GM12873 (cell line): ENCODE measurements at regions not wholly inside any gene's neighbourhood (a gene's known extent, or its start where the extent isn't known, plus 50 kb on each side); places are given as distances from the start of the nearest gene placed in this dataset.

Experiments used
- TF ChIP-seq, protein P1 (sequence below): IDR thresholded peaks from 2 replicates; pipeline ENCODE4 v1.5.1; 2012; ENCODE audit warnings: low read depth, mild to moderate bottlenecking, moderate library complexity, low read length, control low read depth; ENCODE audit not compliant: insufficient read depth; ENCODE audit errors: missing control alignments

DNA sequence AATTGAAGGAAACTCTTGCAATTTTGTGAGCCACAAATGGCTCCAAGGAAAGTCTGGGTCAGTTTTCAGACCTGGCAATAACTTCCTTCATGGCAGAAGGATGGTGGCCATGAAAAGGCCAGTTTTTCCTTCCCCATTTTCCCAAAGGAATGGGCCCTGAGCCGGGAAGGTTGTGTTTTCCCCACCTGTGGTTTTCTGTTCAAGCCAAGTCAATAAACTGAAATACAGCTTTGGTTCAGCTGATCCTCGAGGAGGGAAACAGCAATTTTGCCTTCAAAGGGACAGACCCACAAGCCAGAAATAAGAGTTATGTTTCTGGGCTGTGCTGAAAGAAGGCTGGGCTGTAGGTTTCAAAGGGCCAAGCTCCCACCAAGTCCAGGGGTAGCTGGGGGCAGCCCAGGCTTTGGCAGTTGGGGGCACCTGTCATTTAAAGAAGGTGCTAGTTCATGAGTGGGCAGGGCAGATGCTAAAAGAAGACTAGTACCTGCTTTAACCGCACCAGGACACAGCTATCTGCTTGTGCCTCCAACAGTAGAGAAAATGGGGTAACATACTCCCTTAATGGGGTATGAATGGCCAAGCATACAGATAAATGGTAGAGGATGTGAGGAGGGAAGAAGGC is 97.0 kb downstream of the TTC32 start:
- TF ChIP-seq, protein P1, sequence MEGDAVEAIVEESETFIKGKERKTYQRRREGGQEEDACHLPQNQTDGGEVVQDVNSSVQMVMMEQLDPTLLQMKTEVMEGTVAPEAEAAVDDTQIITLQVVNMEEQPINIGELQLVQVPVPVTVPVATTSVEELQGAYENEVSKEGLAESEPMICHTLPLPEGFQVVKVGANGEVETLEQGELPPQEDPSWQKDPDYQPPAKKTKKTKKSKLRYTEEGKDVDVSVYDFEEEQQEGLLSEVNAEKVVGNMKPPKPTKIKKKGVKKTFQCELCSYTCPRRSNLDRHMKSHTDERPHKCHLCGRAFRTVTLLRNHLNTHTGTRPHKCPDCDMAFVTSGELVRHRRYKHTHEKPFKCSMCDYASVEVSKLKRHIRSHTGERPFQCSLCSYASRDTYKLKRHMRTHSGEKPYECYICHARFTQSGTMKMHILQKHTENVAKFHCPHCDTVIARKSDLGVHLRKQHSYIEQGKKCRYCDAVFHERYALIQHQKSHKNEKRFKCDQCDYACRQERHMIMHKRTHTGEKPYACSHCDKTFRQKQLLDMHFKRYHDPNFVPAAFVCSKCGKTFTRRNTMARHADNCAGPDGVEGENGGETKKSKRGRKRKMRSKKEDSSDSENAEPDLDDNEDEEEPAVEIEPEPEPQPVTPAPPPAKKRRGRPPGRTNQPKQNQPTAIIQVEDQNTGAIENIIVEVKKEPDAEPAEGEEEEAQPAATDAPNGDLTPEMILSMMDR: no peak

DNA sequence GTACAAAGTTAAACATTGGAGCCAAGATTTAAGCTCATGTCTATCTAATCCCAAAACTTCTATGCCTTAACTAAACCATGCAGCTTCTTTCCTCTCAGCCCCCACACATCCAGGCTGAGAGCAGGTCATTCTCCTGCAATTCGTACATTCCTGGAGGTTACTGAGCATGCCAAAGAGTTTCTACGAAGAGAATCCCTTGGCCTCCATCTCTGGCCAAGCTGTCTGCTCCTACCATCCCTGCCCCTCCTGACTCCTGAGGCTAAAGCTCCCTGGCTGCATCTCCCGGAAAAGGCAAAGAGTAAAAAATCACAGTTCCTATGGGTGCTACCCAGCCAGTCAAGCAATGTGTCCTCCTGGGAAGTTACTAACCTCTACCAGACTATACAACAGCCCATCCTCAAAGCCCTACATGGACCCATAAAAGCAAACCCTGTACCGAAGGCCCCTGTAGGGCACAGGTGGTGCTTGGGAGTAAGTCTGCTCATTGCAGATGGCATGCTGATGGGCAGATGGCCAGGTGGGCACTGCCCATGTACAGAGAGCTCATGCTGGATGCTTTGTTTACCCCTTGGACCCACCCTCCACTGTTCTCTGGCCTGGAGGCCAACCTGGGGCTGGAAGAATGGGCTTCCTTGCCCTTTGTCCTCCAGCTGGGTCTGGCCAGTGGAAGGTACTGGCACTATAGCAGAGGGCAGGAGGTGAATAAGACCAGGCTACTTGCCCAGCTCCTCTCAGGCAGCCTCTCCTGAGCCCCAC is 99.5 kb downstream of the TTC32 start:
- TF ChIP-seq, protein P1: no peak

DNA sequence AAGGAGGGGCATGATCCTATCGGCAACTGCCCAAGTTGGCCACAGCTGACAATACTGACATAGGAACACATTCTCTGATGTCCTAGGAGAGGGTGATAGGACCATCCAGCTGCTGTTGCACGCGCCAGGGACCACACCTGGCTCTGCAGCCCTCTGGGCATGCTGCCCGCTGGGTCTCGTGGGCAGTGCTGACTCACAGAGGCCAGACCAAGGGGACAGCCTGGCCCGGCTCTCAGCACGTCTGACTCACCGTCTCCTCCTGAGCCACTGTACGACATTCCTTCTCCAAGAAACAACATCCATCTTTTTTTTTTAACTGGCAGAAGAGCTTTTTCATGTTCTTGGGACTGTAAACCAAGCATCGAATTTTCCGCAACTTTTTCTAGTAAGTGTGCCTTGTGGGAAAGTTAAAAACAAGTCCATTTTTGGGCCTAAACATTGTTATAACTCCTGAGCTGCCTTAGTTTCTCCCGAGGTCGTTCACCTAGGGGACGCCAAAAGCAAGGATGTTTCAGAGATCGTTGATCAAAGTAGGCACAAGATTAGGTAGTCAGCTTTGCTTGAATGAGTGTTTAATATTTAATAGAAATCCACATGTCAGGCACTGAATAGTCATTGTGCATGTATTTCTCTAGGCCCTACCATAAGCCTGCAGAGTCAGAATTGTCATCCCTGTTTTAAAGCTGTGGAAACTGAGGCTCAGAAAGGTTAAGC is 100.3 kb downstream of the TTC32 start:
- TF ChIP-seq, protein P1: no peak

DNA sequence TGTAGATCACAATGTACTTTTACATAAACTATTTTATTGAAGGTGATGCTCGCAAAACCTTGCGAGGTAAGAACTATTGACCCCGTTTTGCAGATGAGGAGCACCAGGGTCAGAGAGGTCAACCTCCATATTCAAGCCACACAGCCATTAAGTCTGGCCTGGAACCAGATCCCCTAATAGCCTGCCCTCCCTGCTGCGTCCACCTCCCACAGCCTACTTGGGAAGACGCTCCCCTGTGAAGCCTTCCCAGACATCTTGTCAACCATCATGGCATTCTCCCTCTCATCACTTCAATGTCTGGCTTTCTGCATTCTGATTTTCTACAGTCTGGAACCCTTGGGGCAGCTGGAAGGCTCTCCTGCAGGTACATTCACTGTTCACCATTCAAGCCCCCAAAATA is 101.0 kb downstream of the TTC32 start:
- TF ChIP-seq, protein P1: no peak

DNA sequence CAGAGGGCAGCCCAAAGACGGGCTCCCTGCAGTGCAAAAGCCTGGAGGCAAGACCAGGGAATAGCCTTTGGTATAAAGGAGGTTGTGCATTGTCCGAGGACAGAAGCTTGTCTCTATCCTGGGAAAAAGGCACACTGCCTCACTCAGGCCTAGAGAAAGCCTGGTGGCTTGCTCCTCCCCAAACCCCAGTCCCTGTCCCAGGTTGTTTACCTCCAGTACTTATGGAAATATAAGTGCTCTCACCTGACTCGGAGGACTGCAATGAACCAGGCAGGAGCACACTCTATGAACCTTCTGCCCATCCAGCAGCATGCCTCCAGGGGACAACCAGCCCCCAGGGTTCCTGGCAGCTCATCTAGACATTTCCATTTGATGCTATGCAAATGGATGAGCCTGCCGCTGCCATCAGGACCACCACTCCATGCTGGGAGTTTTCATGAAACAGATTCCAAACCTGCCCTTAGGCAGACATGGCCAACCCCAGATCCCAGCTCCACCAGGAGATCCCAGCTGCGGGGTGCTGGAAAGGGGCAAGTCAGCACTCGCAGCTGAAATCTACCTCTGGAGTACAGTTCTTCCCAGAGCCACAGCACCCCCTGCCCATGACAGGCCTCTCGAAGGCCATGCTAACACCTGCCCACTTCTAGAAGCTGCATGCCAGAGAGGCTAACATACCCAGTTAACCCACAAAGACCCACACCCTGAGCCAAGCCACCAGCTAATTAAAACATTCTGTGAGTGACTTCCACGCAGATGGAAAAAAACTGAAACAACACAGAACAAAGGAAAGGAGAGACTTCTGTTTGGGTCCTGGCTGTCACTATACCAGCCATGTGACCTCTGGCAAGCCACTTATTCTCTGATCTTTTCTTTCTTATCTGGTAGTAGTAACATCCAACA is 101.7 kb downstream of the TTC32 start:
- TF ChIP-seq, protein P1: no peak

DNA sequence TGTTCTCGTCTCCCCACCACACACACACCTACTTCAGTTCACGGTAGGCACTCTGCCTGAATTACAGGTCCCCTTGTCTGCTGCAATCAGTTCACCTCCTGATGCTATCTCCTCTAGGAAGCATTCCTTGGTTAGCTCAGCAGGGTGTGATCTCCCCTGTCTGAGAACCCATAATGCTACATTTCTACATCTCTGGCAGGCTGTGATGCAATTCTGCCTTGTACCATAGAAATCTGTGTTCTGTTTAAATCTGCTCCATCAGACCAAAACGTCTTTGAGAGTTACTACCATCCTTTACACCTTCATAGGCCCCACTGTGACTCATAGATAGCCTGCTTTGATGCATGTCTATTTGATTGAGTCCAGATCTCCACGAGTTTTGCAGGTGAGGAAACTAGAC is 103.9 kb downstream of the TTC32 start:
- TF ChIP-seq, protein P1: no peak
